HUDEP-2 (cell line): ENCODE measurements at regions not wholly inside any gene's neighbourhood (a gene's known extent, or its start where the extent isn't known, plus 50 kb on each side); places are given as distances from the start of the nearest gene placed in this dataset.

Source experiments
- DNase-seq, 76 experiments: peaks; one replicate each; lab custom pipeline; 2025; ENCODE audit not compliant: unreplicated experiment in 76 of 76; lab: John Stamatoyannopoulos, UW

DNA sequence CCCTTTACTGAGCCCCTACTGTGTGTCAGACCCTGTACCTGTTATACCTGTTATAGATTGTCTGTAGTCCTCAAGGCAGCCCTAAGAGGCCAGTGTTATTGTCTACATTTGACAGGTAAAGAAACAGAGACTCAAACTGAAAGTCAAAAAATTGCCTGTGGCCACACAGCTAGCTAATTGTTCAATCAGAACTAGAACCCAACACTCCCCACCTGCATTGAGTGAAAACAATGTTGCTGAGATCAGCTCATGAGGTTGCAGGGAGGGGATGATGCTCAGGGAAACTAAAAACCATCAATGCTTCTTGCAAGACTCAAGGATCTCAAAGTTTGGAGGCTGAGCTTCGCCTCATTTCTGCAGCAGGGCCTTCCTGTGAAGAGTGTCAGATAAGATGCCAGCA lies 109.5 kb upstream of the LMO4 start:
- no peak for DNase-seq

DNA sequence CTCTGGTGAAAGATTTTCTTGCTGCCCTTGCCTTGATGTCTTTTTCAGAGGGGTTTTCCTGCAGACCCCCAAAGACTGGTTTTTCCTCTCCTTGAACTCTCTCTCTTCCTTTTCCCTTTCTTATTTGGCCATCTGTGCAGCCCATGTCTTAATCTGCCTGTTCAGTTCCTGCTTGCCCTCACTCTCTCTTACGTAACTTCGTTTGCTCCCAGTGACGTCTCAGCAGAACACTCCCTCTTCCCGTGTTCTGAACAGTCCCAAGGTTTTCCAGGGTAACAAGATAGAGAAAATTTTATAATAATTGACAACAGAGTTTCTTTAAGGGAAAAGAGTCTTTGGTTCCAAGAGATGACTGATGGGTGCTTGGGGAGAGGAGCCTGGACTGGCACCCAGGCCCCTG lies 109.1 kb upstream of the LMO4 start:
- no peak for DNase-seq

DNA sequence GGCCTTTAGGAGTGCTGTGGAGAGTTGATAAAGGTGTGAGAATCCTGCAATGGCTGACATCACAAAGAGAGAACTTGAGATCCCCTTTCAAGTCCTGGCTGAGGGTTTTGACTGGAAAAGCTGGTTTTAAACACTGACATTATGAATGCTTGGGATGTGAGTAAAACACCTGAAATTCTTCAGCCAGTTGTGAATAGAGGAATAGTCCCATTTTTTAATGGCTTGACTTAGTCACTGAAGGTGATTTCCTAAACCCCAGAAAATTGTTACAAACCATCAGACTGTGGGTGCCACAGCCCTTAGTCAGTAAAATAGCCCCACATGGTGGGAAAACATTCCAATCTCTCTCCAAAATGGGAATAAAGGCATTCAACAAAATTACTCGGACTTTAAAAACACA lies 107.7 kb upstream of the LMO4 start:
- DNase-seq = no peak

- no peak for DNase-seq
Measured at GRCh38 chr1:87224201-87224600, 104.5 kb upstream of the LMO4 start.

DNA sequence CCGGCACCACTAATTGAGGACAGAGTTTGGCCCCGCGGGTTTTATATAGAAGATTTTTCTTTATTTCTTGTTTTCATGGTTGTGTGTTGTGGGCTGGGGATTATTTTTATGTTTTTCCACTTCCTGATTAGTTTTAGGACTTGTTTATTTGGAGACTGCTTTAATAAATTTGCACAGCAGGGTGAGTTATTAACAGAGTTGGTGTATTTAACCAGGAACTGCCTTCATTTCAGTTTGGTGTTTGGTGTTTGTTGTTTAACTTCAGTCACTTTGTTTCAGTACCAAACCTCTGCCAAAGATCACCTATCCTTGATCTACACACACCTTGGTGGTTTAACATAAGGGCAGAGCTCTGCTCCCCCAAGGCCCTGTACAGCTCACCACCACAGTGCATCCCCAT lies 103.5 kb upstream of the LMO4 start:
- DNase-seq = no peak

- no peak for DNase-seq
Measured at GRCh38 chr1:87226341-87226760, 102.3 kb upstream of the LMO4 start.

GRCh38 chr1:87227651-87228050 lies 101.0 kb upstream of the LMO4 start:
- no peak for DNase-seq

DNA sequence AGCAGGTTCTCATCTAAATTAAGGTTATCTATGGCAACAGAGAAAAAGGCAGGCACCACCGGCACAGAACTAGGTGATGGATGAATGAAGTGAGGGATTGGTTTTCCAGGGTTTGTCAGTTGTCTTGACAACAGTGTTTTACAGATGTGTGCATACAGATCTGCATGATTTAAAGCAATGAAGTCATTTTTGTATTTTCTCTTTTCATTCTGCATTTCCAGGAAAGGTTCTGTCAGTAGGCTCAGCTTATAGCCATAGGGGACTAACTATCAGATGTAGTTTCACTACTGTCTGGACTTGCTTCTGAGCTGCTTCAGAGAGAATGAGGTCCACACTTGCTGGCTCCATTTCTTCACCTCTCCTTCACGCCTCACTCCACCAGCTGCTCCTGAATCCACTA lies 98.2 kb upstream of the LMO4 start:
- DNase-seq = no peak

- DNase-seq = no peak
Measured at GRCh38 chr1:87231703-87232367, 96.8 kb upstream of the LMO4 start.

DNA sequence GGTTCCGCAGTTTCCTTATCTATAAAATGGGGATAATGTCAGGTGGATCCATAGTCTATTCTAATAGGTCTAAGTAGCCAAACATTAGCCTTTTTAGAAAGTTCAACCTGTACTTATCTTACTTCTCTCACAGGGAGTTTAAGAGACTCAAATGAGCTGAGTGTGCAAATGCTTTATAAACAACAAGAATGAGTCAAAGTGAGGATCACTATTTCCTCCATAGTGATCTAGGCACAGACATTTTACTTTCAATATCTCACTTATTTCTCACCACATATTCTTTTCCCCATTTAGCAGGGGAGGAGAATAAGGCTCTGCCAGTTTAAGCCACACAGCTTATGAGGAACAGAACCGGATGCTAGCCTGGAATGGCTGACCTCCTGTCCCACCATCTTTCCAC lies 92.1 kb upstream of the LMO4 start:
- DNase-seq = no peak

DNA sequence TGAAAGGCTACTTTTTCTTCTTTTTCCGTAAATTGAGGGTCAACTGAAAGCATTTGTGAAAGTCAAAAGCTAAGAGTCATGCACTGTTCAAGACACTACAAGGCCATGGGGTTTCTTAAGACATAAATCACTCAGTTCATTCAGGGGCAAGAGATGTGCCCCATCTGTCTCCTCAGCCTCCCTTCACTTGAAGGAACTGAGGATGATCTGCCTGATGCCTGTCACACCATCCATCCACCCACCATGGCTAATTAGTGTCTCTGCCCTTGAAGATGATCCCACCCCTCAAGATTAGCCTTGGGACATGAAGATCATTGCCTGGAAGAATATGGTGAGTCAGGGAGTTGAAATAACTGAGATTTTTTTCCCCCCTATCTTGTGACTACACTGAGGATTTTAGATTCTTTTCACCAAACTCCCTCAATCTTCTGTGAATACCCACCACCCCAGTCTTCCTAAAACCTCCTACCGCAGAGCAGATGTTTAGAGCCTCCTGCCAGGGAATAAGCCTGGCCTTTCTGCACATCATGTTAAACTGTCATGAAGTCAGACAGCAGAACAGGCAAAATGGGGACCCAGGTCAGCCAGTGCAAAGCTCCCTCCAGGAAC lies 88.6 kb upstream of the LMO4 start:
- no peak for DNase-seq

- no peak for DNase-seq
Measured at GRCh38 chr1:87240661-87241285, 87.9 kb upstream of the LMO4 start.

DNA sequence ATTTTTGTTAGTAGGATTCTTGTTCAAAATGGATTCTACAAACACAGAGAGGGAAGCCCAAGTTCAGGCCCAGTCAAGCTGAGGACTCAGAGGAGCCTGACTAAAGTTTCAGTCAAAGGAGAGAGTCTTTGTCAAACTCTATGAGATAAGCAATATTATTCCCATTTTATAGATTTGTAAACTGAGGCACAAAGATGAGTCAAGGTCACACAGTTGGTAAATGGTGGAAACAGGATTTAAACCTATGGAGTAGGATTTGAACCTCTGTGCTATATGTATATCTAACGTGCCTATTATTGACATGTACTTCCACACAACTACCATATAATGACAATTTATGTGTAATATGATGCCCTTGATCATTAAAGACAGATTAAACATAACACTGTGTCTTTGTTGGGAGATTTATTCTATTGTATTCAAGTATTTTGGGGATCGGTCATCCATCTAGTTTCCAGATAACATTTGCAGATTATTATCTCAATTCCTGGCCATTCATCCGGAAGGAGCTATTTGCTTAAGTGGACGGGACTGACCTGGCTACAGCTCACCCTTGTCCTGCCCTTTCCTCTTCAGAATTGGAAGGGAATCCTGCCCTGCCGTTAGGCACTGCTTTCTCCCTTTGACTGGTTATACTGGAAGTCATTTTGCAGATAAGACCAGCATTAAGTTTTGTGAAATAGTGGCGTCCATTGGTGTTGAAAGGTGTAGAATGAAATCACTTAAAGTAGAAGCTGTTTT lies 86.1 kb upstream of the LMO4 start:
- no peak for DNase-seq

GRCh38 chr1:87243573-87243972 lies 85.1 kb upstream of the LMO4 start:
- DNase-seq = no peak

GRCh38 chr1:87246436-87246835 lies 82.2 kb upstream of the LMO4 start:
- no peak for DNase-seq

DNA sequence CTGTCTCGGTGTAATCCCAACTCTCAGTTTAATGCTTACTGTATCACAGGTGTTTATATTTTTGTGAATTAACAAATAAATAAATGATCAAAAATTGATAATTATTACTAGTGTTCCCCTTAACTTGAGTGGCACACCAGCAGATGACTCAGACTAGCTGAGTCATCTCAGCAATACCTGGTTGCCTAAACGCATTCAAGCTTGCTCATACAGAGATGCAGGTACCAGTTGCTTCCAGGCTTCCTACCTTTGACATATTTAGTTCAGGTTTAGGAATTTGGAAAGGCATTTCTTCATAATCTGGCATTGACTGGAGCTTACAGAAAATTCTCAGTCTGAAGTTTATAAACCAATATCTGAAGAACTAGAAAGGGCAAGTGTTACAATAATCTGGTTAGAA lies 78.9 kb upstream of the LMO4 start:
- no peak for DNase-seq

- no peak for DNase-seq
Measured at GRCh38 chr1:87250336-87250735, 78.3 kb upstream of the LMO4 start.

GRCh38 chr1:87252406-87252805 lies 76.3 kb upstream of the LMO4 start:
- no peak for DNase-seq

DNA sequence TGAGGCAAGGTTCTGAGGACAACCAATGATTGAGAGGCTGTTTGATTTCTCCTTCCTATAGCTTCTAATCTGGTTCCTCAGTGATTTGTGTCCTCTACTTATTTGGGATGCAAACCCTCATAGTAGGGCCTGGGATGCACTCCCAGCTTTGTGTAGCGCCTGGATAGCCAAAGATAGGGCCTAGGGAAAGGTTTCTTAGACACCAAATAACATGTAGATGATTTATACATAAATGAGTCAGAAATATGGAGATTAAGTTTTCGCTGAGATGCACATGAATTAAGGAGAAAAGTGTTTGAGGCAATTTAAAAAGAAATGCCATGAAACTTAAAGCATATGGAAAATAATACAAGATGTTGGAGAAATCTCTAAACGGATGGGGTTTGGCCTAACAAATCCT lies 66.0 kb upstream of the LMO4 start:
- DNase-seq = no peak

- DNase-seq = no peak
Measured at GRCh38 chr1:87263281-87263680, 65.4 kb upstream of the LMO4 start.

DNA sequence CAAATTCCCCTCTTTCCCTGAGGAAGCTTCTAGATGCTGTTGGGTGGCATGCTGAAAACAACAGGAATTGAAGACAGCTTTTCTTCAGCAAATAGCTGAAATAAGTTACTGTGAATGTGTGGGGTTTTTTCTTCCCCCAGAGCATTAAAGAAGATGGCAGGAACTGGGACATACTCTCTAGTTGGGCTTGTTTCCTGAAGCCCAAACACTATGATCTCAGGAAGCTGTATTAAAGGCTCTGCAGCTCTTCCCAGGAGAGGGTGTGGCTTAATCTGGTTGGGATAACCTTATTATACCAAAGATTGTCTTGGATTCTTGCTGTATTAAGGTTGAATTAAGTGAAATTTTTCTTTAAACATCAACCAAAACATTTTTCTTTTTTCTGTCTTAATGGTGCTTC lies 64.9 kb upstream of the LMO4 start:
- DNase-seq = no peak

GRCh38 chr1:87264976-87265375 lies 63.7 kb upstream of the LMO4 start:
- no peak for DNase-seq
